H9 (cell line): ENCODE measurements at regions not wholly inside any gene's neighbourhood (a gene's known extent, or its start where the extent isn't known, plus 50 kb on each side); places are given as distances from the start of the nearest gene placed in this dataset.

Experiments
- DNase-seq: peaks from one replicate; pipeline ENCODE4 v3.0.0-alpha.2; 2017
- H2AFZ ChIP-seq: one replicate; pipeline ENCODE4 v1.6.1; 2013; ENCODE audit warnings: mild to moderate bottlenecking, low read length, control low read depth, moderate library complexity
- H2AK5ac ChIP-seq: 2 replicates; pipeline ENCODE4 v1.6.1; 2013; ENCODE audit warnings: low read length, control low read depth, mixed read lengths; ENCODE audit not compliant: insufficient read length
- H2BK120ac ChIP-seq: one replicate; pipeline ENCODE4 v1.6.1; 2013; ENCODE audit warnings: low read depth, mild to moderate bottlenecking, low read length, control low read depth, inconsistent platforms; ENCODE audit not compliant: poor library complexity, severe bottlenecking
- H2BK12ac ChIP-seq: 2 replicates; pipeline ENCODE4 v1.6.1; 2013; ENCODE audit warnings: low read length, control low read depth, mixed read lengths, low read depth; ENCODE audit not compliant: insufficient read length
- H2BK15ac ChIP-seq: 2 replicates; pipeline ENCODE4 v1.6.1; 2013; ENCODE audit warnings: low read depth, low read length, control low read depth
- H2BK20ac ChIP-seq: one replicate; pipeline ENCODE4 v1.6.1; 2013; ENCODE audit warnings: low read depth, mild to moderate bottlenecking, low read length, control low read depth, inconsistent platforms; ENCODE audit not compliant: poor library complexity, severe bottlenecking
- H2BK5ac ChIP-seq: 2 replicates; pipeline ENCODE4 v1.6.1; 2013; ENCODE audit warnings: low read length, control low read depth, mixed read lengths; ENCODE audit not compliant: insufficient read length
- H3K14ac ChIP-seq: 2 replicates; pipeline ENCODE4 v1.6.1; 2013; ENCODE audit warnings: low read length, control low read depth; ENCODE audit not compliant: insufficient read depth
- H3K18ac ChIP-seq: 2 replicates; pipeline ENCODE4 v1.6.1; 2013; ENCODE audit warnings: low read depth, mild to moderate bottlenecking, mixed read lengths, low read length, control low read depth; ENCODE audit not compliant: insufficient read length
- H3K23ac ChIP-seq: 2 replicates; pipeline ENCODE4 v1.6.1; 2013; ENCODE audit warnings: low read length, control low read depth, mixed read lengths, low read depth; ENCODE audit not compliant: insufficient read length
- H3K23me2 ChIP-seq: 2 replicates; pipeline ENCODE4 v1.6.1; 2013; ENCODE audit warnings: low read depth, mild to moderate bottlenecking, mixed read lengths, low read length, control low read depth; ENCODE audit not compliant: insufficient read length, poor library complexity, severe bottlenecking
- H3K27ac ChIP-seq: 2 replicates; pipeline ENCODE4 v1.5.1; 2013; ENCODE audit warnings: low read length, control low read depth, mixed read lengths, low read depth; ENCODE audit not compliant: insufficient read length
- H3K27me3 ChIP-seq: 2 replicates; pipeline ENCODE4 v1.6.1; 2013; ENCODE audit warnings: low read length, control low read depth, inconsistent platforms; ENCODE audit not compliant: insufficient read depth
- H3K4ac ChIP-seq: 2 replicates; pipeline ENCODE4 v1.6.1; 2013; ENCODE audit warnings: low read depth, mild to moderate bottlenecking, control low read depth, inconsistent platforms, low read length, moderate library complexity
- H3K4me1 ChIP-seq: 2 replicates; pipeline ENCODE4 v1.6.1; 2013; ENCODE audit warnings: low read length, control low read depth, inconsistent platforms; ENCODE audit not compliant: insufficient read depth
- H3K4me2 ChIP-seq: 2 replicates; pipeline ENCODE4 v1.6.1; 2013; ENCODE audit warnings: low read length, control low read depth, mixed read lengths; ENCODE audit not compliant: insufficient read length, insufficient read depth
- H3K56ac ChIP-seq: 2 replicates; pipeline ENCODE4 v1.6.1; 2013; ENCODE audit warnings: low read depth, mild to moderate bottlenecking, mixed read lengths, low read length, control low read depth; ENCODE audit not compliant: insufficient read length
- H3K79me1 ChIP-seq: 2 replicates; pipeline ENCODE4 v1.6.1; 2013; ENCODE audit warnings: low read depth, mild to moderate bottlenecking, moderate library complexity, low read length, control low read depth, inconsistent platforms; ENCODE audit not compliant: insufficient read depth, poor library complexity, severe bottlenecking
- H3K79me2 ChIP-seq: 2 replicates; pipeline ENCODE4 v1.6.1; 2013; ENCODE audit warnings: low read length, control low read depth, inconsistent platforms; ENCODE audit not compliant: insufficient read depth
- H3K9ac ChIP-seq: 2 replicates; pipeline ENCODE4 v1.6.1; 2013; ENCODE audit warnings: low read length, control low read depth, mixed read lengths; ENCODE audit not compliant: insufficient read length; ENCODE audit errors: extremely low read depth
- H3K9me3 ChIP-seq: one replicate; pipeline ENCODE4 v1.6.1; 2013; ENCODE audit warnings: low read depth, low read length, inconsistent platforms; ENCODE audit not compliant: control insufficient read depth
- H3T11ph ChIP-seq: one replicate; pipeline ENCODE4 v1.6.1; 2013; ENCODE audit warnings: mild to moderate bottlenecking, low read length, control low read depth, inconsistent platforms
- H4K20me1 ChIP-seq: one replicate; pipeline ENCODE4 v1.6.1; 2013; ENCODE audit not compliant: control insufficient read depth, insufficient read length, insufficient read depth
- H4K5ac ChIP-seq: 2 replicates; pipeline ENCODE4 v1.6.1; 2013; ENCODE audit warnings: low read depth, mild to moderate bottlenecking, mixed read lengths, low read length, control low read depth; ENCODE audit not compliant: insufficient read length
- H4K8ac ChIP-seq: replicated peaks from 2 replicates; pipeline ENCODE4 v1.6.1; 2013; ENCODE audit warnings: low read length, control low read depth, mixed read lengths, low read depth; ENCODE audit not compliant: insufficient read length
- H4K91ac ChIP-seq: 2 replicates; pipeline ENCODE4 v1.6.1; 2013; ENCODE audit warnings: low read depth, mild to moderate bottlenecking, moderate library complexity, mixed read lengths, low read length, control low read depth; ENCODE audit not compliant: insufficient read length
- H3K27ac Mint-ChIP-seq, 3 experiments: 2 replicates in 2 of 3; 3 replicates in 1 of 3; pipeline ENCODE4 v1.8.0; 2020 to 2021; ENCODE audit warnings: mixed read lengths in 3 of 3, mild to moderate bottlenecking in 1 of 3, moderate library complexity in 1 of 3
- H3K27me3 Mint-ChIP-seq: 2 replicates; pipeline ENCODE4 v1.8.0; 2021; ENCODE audit warnings: low read depth, mild to moderate bottlenecking, moderate library complexity, mixed read lengths
- H3K36me3 Mint-ChIP-seq, 3 experiments: 2 replicates in 2 of 3; 3 replicates in 1 of 3; pipeline ENCODE4 v1.8.0; 2020 to 2021; ENCODE audit warnings: low read depth in 3 of 3, mixed read lengths in 3 of 3; ENCODE audit not compliant: insufficient read depth in 1 of 3
- H3K4me1 Mint-ChIP-seq, 2 experiments: 2 replicates each; pipeline ENCODE4 v1.8.0; 2020; ENCODE audit warnings: mixed read lengths in 2 of 2
- H3K4me3 Mint-ChIP-seq, 2 experiments: 2 replicates in 1 of 2; 3 replicates in 1 of 2; pipeline ENCODE4 v1.8.0; 2020 to 2021; ENCODE audit warnings: mild to moderate bottlenecking in 2 of 2, mixed read lengths in 2 of 2, moderate library complexity in 1 of 2
- H3K9me3 Mint-ChIP-seq, 2 experiments: 2 replicates in 1 of 2; 3 replicates in 1 of 2; pipeline ENCODE4 v1.8.0; 2020; ENCODE audit warnings: mild to moderate bottlenecking in 2 of 2, mixed read lengths in 2 of 2, moderate library complexity in 1 of 2
- CTCF ChIP-seq: fragments of 200-600 bp; sonication (generic); conservative IDR thresholded peaks from 3 replicates; pipeline ENCODE4 v1.8.0; 2021; ENCODE audit warnings: antibody characterized with exemption, mild to moderate bottlenecking
- WGBS: extraction: QIAGEN DNeasy Blood & Tissue Kit; methylation state at CpG from one replicate; pipeline ENCODE4 v1.1.7; 2013; ENCODE audit warnings: missing lambda C conversion rate, low lambda C conversion rate, mixed read lengths; ENCODE audit not compliant: insufficient read length; ENCODE audit errors: extremely low coverage; 5-methylcytosine and 5-hydroxymethylcytosine counted together

GRCh38 chr5:147979761-147980160 lies 73.4 kb upstream of the C5orf46 start:
- Histone ChIP-seq H4K5ac (no peak overlapping the region), H2AK5ac (no peak overlapping the region), H3K79me2 (no peaks in the 10 kb centered on the region), H3K9ac (no peak overlapping the region), H4K20me1 (no peaks in the 10 kb centered on the region), H2BK15ac (no peak overlapping the region), H3T11ph (no peak overlapping the region), H3K9me3 (no peaks in the 10 kb centered on the region), H3K27me3 (no peaks in the 10 kb centered on the region), H4K8ac (no peak overlapping the region), H3K79me1 (no peaks in the 10 kb centered on the region), H3K4me1 (no peaks in the 10 kb centered on the region), H3K27ac (no peak overlapping the region), H3K56ac (no peak overlapping the region), H3K4ac (no peak overlapping the region), H3K14ac (no peak overlapping the region), H3K23ac (no peak overlapping the region), H3K18ac (no peak overlapping the region), H2AFZ (no peak overlapping the region), H2BK120ac (no peak overlapping the region), H4K91ac (no peak overlapping the region), H3K23me2 (no peaks in the 10 kb centered on the region), H2BK5ac (no peak overlapping the region), H2BK20ac (no peak overlapping the region), H3K4me2 (no peak overlapping the region), H2BK12ac (no peak overlapping the region)
- DNase-seq: no peak
- WGBS: no CpG with 5 or more reads among the region's 1 CpG
- no peak overlapping the region for H3K27ac Mint-ChIP-seq
- no peaks in the 10 kb centered on the region for H3K9me3 Mint-ChIP-seq
- no peaks in the 10 kb centered on the region for H3K27me3 Mint-ChIP-seq
- H3K36me3 Mint-ChIP-seq: peaks cover 0 to 2% (median 0%) of the 10 kb centered on the region in 3 experiments; a peak in 1 of 7 replicates
- no peak overlapping the region for H3K4me3 Mint-ChIP-seq
- no peaks in the 10 kb centered on the region for H3K4me1 Mint-ChIP-seq
- no peak for TF ChIP-seq CTCF
